Mesenchymal stem cell (in vitro differentiated cells and primary cell): ENCODE measurements at regions not wholly inside any gene's neighbourhood (a gene's known extent, or its start where the extent isn't known, plus 50 kb on each side); places are given as distances from the start of the nearest gene placed in this dataset.
"Not testable (repeated sequence)": the region's sequence is repeated elsewhere in the genome, so short reads cannot be mapped to it uniquely, and the experiment has no call there.

Experiments
- DNase-seq: peaks from one replicate; pipeline ENCODE4 v3.0.0-alpha.2; 2013
- H2AFZ ChIP-seq: one replicate; pipeline ENCODE4 v1.6.1; 2013; ENCODE audit warnings: low read depth, mild to moderate bottlenecking, control low read depth, inconsistent platforms, low read length, moderate library complexity
- H2AK5ac ChIP-seq: 2 replicates; pipeline ENCODE4 v1.6.1; 2013; ENCODE audit warnings: low read length, moderate library complexity, mild to moderate bottlenecking, inconsistent platforms; ENCODE audit not compliant: severe bottlenecking
- H2BK120ac ChIP-seq: one replicate; pipeline ENCODE4 v1.6.1; 2013; ENCODE audit warnings: low read depth, mild to moderate bottlenecking, inconsistent platforms, low read length, moderate library complexity
- H2BK12ac ChIP-seq, 2 experiments: one replicate each; pipeline ENCODE4 v1.6.1; 2013; ENCODE audit warnings: inconsistent platforms in 2 of 2, low read length in 2 of 2, mild to moderate bottlenecking in 2 of 2, moderate library complexity in 2 of 2, control low read depth in 1 of 2
- H2BK15ac ChIP-seq: one replicate; pipeline ENCODE4 v1.6.1; 2013; ENCODE audit warnings: mild to moderate bottlenecking, low read depth, inconsistent platforms; ENCODE audit not compliant: poor library complexity, severe bottlenecking
- H2BK5ac ChIP-seq: 2 replicates; pipeline ENCODE4 v1.6.1; 2013; ENCODE audit warnings: low read depth, mild to moderate bottlenecking, low read length, control low read depth, inconsistent platforms; ENCODE audit not compliant: poor library complexity, severe bottlenecking
- H3K14ac ChIP-seq, 2 experiments: one replicate each; pipeline ENCODE4 v1.6.1; 2013; ENCODE audit warnings: inconsistent platforms in 2 of 2, low read length in 2 of 2, control low read depth in 1 of 2, mild to moderate bottlenecking in 1 of 2, moderate library complexity in 1 of 2
- H3K18ac ChIP-seq, 2 experiments: one replicate each; pipeline ENCODE4 v1.6.1; 2013; ENCODE audit warnings: inconsistent platforms in 2 of 2, low read length in 2 of 2, control low read depth in 1 of 2, low read depth in 1 of 2, mild to moderate bottlenecking in 1 of 2
- H3K23ac ChIP-seq, 2 experiments: one replicate each; pipeline ENCODE4 v1.6.1; 2013; ENCODE audit warnings: inconsistent platforms in 2 of 2, low read length in 2 of 2, mild to moderate bottlenecking in 2 of 2, moderate library complexity in 2 of 2, control low read depth in 1 of 2
- H3K27ac ChIP-seq: 2 replicates; pipeline ENCODE4 v1.5.1; 2013; ENCODE audit warnings: mild to moderate bottlenecking, moderate library complexity, low read length, control low read depth, inconsistent platforms; ENCODE audit not compliant: poor library complexity, severe bottlenecking
- H3K27me3 ChIP-seq, 2 experiments: 2 replicates each; pipeline versions ENCODE4 v1.6.1 to v1.7.0; 2013; ENCODE audit warnings: low read length in 2 of 2, mild to moderate bottlenecking in 2 of 2, moderate library complexity in 2 of 2, control low read depth in 1 of 2, inconsistent platforms in 1 of 2; ENCODE audit not compliant: control insufficient read depth in 1 of 2, insufficient read depth in 1 of 2
- H3K36me3 ChIP-seq, 2 experiments: 2 replicates each; pipeline versions ENCODE4 v1.6.1 to v1.7.0; 2013; ENCODE audit warnings: low read length in 2 of 2, control low read depth in 1 of 2, inconsistent platforms in 1 of 2, low read depth in 1 of 2, mild to moderate bottlenecking in 1 of 2; ENCODE audit not compliant: insufficient read depth in 2 of 2, control insufficient read depth in 1 of 2
- H3K4ac ChIP-seq, 2 experiments: one replicate each; pipeline ENCODE4 v1.6.1; 2013; ENCODE audit warnings: inconsistent platforms in 2 of 2, low read length in 2 of 2, mild to moderate bottlenecking in 2 of 2, moderate library complexity in 2 of 2, control low read depth in 1 of 2, low read depth in 1 of 2
- H3K4me1 ChIP-seq: 2 replicates; pipeline ENCODE4 v1.6.1; 2013; ENCODE audit warnings: low read depth, low read length, control low read depth; ENCODE audit not compliant: control insufficient read depth, insufficient read depth
- H3K4me2 ChIP-seq: 2 replicates; pipeline ENCODE4 v1.6.1; 2013; ENCODE audit warnings: low read length, mild to moderate bottlenecking, inconsistent platforms; ENCODE audit not compliant: poor library complexity, severe bottlenecking
- H3K4me3 ChIP-seq, 2 experiments: 2 replicates each; pipeline versions ENCODE4 v1.5.1 to v1.7.0; 2013; ENCODE audit warnings: low read length in 2 of 2, mild to moderate bottlenecking in 2 of 2, control low read depth in 1 of 2, low read depth in 1 of 2; ENCODE audit not compliant: insufficient read depth in 1 of 2
- H3K79me1 ChIP-seq: replicated peaks from 2 replicates; pipeline ENCODE4 v1.6.1; 2013; ENCODE audit warnings: mild to moderate bottlenecking, control low read depth, low read length, inconsistent platforms; ENCODE audit not compliant: poor library complexity, severe bottlenecking
- H3K9ac ChIP-seq: 2 replicates; pipeline ENCODE4 v1.7.0; 2013; ENCODE audit warnings: mild to moderate bottlenecking, low read length, moderate library complexity
- H3K9me3 ChIP-seq: 2 replicates; pipeline ENCODE4 v1.7.0; 2013; ENCODE audit warnings: mild to moderate bottlenecking, low read length; ENCODE audit not compliant: control insufficient read depth
- H4K8ac ChIP-seq: one replicate; pipeline ENCODE4 v1.6.1; 2013; ENCODE audit warnings: inconsistent platforms, mild to moderate bottlenecking, low read length, moderate library complexity
- H4K91ac ChIP-seq: one replicate; pipeline ENCODE4 v1.6.1; 2013; ENCODE audit warnings: mild to moderate bottlenecking, low read length, inconsistent platforms
- WGBS: methylation state at CpG from one replicate; pipeline ENCODE4 v1.1.7; 2013; ENCODE audit warnings: mixed read lengths; 5-methylcytosine and 5-hydroxymethylcytosine counted together

DNA sequence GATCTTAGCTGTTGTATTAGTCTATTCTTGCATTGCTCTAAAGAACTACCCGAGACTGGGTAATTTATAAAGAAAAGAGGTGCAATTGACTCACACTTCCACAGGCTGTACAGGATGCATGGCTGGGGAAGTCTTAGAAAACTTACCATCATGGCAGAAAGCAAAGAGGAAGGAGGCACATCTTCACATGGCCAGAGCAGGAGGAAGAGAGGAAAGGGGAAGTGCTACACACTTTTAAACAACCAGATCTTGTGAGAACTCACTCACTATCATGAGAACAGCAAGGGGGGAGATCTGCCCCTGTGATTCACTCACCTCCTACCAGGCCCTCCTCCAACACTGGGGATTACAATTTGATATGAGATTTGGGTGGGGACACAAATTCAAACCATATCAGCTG, 494.2 kb upstream of the CCDC196 start:
- H3K4me1 ChIP-seq, H2BK5ac ChIP-seq, H3K4me2 ChIP-seq, H3K18ac ChIP-seq, H4K91ac ChIP-seq, DNase-seq, H2AK5ac ChIP-seq, H3K9me3 ChIP-seq, H3K9ac ChIP-seq, H4K8ac ChIP-seq, H2BK12ac ChIP-seq, H3K23ac ChIP-seq, H3K14ac ChIP-seq, H3K4me3 ChIP-seq, H2BK120ac ChIP-seq, H3K4ac ChIP-seq, H3K27ac ChIP-seq, H3K36me3 ChIP-seq, H2AFZ ChIP-seq, H3K79me1 ChIP-seq, H2BK15ac ChIP-seq: not testable (repeated sequence)
- WGBS = 86% methylated on average over 1 of the region's 1 CpG
- peaks cover 0 to 34% of the 10 kb centered on the region in 2 experiments for H3K27me3 ChIP-seq

DNA sequence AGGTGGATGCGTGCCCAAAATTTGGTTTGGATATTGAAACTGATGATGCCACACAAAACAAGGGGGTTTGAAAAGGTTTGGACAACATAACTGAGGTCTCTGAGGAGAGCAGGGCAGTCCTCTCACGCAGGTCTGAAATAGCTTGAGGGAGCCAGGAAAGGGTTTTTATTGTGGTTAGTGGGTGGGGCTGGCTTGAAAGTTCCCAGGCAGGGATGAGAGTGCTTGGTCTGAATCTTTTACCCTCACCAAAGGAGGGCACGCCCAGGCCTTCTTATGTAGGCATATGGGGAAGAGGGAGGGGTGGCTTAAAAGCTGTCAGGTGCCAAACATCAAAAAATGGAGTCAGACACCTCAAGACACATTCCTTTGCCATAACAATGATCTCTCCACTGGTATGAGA, 493.1 kb upstream of the CCDC196 start:
- H3K14ac ChIP-seq = no peak overlapping the region
- no peak overlapping the region for H3K4ac ChIP-seq
- no peak overlapping the region for H4K8ac ChIP-seq
- no peak overlapping the region for H3K27ac ChIP-seq
- H3K79me1 ChIP-seq = no peaks in the 10 kb centered on the region
- no peak overlapping the region for H3K23ac ChIP-seq
- no peak overlapping the region for H2AK5ac ChIP-seq
- no peaks in the 10 kb centered on the region for H3K4me1 ChIP-seq
- no peak overlapping the region for H2BK5ac ChIP-seq
- H2AFZ ChIP-seq = no peak overlapping the region
- no peak overlapping the region for H3K18ac ChIP-seq
- no peak overlapping the region for H2BK120ac ChIP-seq
- peaks cover 5% of the 10 kb centered on the region for H3K9me3 ChIP-seq
- H3K9ac ChIP-seq = no peak overlapping the region
- no peak overlapping the region for H4K91ac ChIP-seq
- H2BK15ac ChIP-seq = no peak overlapping the region
- 84% methylated on average over 2 of the region's 3 CpGs for WGBS
- no peak overlapping the region for H3K4me2 ChIP-seq
- no peak for DNase-seq
- H3K36me3 ChIP-seq = no peaks in the 10 kb centered on the region
- no peak overlapping the region for H2BK12ac ChIP-seq
- H3K4me3 ChIP-seq = no peak overlapping the region
- peaks cover 0 to 34% of the 10 kb centered on the region in 2 experiments for H3K27me3 ChIP-seq

DNA sequence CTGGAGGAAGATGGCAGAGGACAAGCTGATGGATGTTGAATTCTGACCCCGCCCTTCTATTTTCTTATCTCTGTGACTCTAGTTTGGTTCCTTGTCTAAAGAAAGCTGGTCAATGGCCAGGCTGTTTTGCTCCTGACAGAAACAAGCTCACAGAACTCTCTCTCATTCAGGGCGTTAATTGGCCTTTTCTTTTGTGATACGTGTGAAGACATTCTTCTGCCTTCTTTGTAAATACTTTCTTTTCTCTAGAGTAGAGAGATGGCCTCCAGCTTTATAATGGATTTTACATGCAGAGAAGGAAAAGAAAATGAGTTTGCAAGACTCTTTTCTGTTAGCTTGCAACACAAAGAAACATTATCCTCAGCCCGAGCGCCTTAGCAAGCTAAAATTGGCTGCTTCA, 492.2 kb upstream of the CCDC196 start:
- H4K8ac ChIP-seq = no peak overlapping the region
- no peak overlapping the region for H3K4me3 ChIP-seq
- H2BK12ac ChIP-seq = no peak overlapping the region
- H3K27ac ChIP-seq = no peak overlapping the region
- H2AK5ac ChIP-seq = no peak overlapping the region
- H4K91ac ChIP-seq = no peak overlapping the region
- no peak overlapping the region for H2BK120ac ChIP-seq
- H3K14ac ChIP-seq = no peak overlapping the region
- no peak for DNase-seq
- no peak overlapping the region for H3K4me2 ChIP-seq
- H2AFZ ChIP-seq = no peak overlapping the region
- H3K18ac ChIP-seq = no peak overlapping the region
- 83% methylated on average over 1 of the region's 5 CpGs for WGBS
- no peak overlapping the region for H3K23ac ChIP-seq
- no peak overlapping the region for H2BK15ac ChIP-seq
- H3K27me3 ChIP-seq = peaks cover 0 to 34% of the 10 kb centered on the region in 2 experiments
- no peak overlapping the region for H3K9ac ChIP-seq
- no peak overlapping the region for H2BK5ac ChIP-seq
- no peaks in the 10 kb centered on the region for H3K4me1 ChIP-seq
- H3K36me3 ChIP-seq = no peaks in the 10 kb centered on the region
- H3K9me3 ChIP-seq = peaks cover 10% of the 10 kb centered on the region
- no peak overlapping the region for H3K4ac ChIP-seq
- H3K79me1 ChIP-seq = no peaks in the 10 kb centered on the region

DNA sequence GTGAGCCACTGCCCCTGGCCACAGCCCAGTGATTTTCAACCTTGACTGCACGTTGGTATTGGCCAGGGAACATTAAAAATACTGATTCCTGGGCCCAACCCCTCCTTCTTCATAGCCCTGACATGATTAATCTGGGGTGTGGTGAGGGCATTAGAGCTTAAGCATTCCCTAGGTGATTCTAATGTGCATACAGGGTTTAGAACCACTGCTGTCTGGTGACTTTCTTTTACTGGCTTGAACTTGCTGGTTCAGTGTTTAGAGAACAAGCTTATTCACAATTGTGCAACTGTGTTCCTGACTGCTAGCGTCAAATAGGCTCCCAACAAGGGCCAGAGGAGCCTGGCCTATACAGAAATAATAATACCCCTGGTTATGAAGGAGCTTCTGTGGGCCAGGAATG, 488.8 kb upstream of the CCDC196 start:
- no peak for DNase-seq
- Histone ChIP-seq H3K27me3 (peaks cover 0 to 29% of the 10 kb centered on the region in 2 experiments), H3K79me1 (no peaks in the 10 kb centered on the region), H4K8ac (no peak overlapping the region), H3K23ac (no peak overlapping the region), H2BK15ac (no peak overlapping the region), H3K18ac (no peak overlapping the region), H2AFZ (no peak overlapping the region), H3K9ac (no peak overlapping the region), H2BK12ac (no peak overlapping the region), H3K4me2 (no peak overlapping the region), H3K4me3 (no peak overlapping the region), H2BK5ac (no peak overlapping the region), H3K27ac (no peak overlapping the region), H2BK120ac (no peak overlapping the region), H3K36me3 (no peaks in the 10 kb centered on the region), H3K4ac (no peak overlapping the region), H2AK5ac (no peak overlapping the region), H3K9me3 (peaks cover 31% of the 10 kb centered on the region), H4K91ac (no peak overlapping the region), H3K14ac (no peak overlapping the region), H3K4me1 (no peaks in the 10 kb centered on the region)
- 71% methylated on average over 2 of the region's 2 CpGs for WGBS
